ENCODE measurements at regions not wholly inside any gene's neighbourhood (a gene's known extent, or its start where the extent isn't known, plus 50 kb on each side); places are given as distances from the start of the nearest gene placed in this dataset.

- Histone ChIP-seq H3K14ac (ENCODE audit: insufficient read length) (no peak overlapping the region), H2BK20ac (ENCODE audit: low read length) (no peak overlapping the region)
- no peak for FAIRE-seq
- TF ChIP-seq BRCA1 (IDR thresholded peaks at IDR 0.05; ENCODE audit: low read depth, low read length) (no peak), MAFK (IDR thresholded peaks at IDR 0.05; ENCODE audit: low read depth, low read length) (no peak), SP2 (IDR thresholded peaks at IDR 0.05; ENCODE audit: low read length) (no peak), ATF3 (IDR thresholded peaks at IDR 0.05; ENCODE audit: insufficient read depth, low read depth, low read length) (no peak), EZH2 (IDR thresholded peaks at IDR 0.05; ENCODE audit: low read depth, low read length, severe bottlenecking) (no peak), CBX8 (IDR thresholded peaks at IDR 0.05; ENCODE audit: borderline replicate concordance, low read depth, low read length) (no peak), E2F6 (IDR thresholded peaks at IDR 0.05) (no peak), YY1 (IDR thresholded peaks at IDR 0.05; ENCODE audit: low read depth, low read length) (no peak), TEAD4 (IDR thresholded peaks at IDR 0.05; ENCODE audit: low read depth, low read length) (no peak), EP300 (IDR thresholded peaks at IDR 0.05; ENCODE audit: borderline replicate concordance in 1 of 2, low read depth in 2 of 2, low read length in 2 of 2) (no peak), SIX5 (IDR thresholded peaks at IDR 0.05; ENCODE audit: low read depth, low read length) (no peak), JUND (IDR thresholded peaks at IDR 0.05; ENCODE audit: low read length) (no peak), BCL11A (IDR thresholded peaks at IDR 0.05; ENCODE audit: low read depth in 2 of 2, low read length in 2 of 2) (no peak), ASH2L (IDR thresholded peaks at IDR 0.05; ENCODE audit: low read length) (no peak), SUZ12 (IDR thresholded peaks at IDR 0.05; ENCODE audit: low read length) (no peak), SIRT6 (IDR thresholded peaks at IDR 0.05; ENCODE audit: low read length) (no peak)
Observed at GRCh38 chr5:8647111-8647510, 778.2 kb downstream of the MTRR start.

More at GRCh38 chr5:8647111-8647510, 778.2 kb downstream of the MTRR start:
- H3K4me3 ChIP-seq (ENCODE audit: extremely low read depth in 1 of 4, insufficient read depth in 2 of 4, low read depth in 3 of 4, low read length in 4 of 4): no peak overlapping the region
- H3K56ac ChIP-seq (replicated peaks; ENCODE audit: insufficient read length, low read depth, low read length): no peak overlapping the region
- H4K5ac ChIP-seq (ENCODE audit: insufficient read length, low read depth, low read length): no peak overlapping the region
- no peak for DNase-seq (ENCODE audit: low read depth in 1 of 2, low spot score in 2 of 2)
- H2AFZ ChIP-seq (ENCODE audit: low read length): no peak overlapping the region
- no peak overlapping the region for H3K9ac ChIP-seq (replicated peaks in 1 of 4; ENCODE audit: extremely low read depth in 1 of 4, low read depth in 3 of 4, low read length in 3 of 4)
- no peaks in the 10 kb centered on the region; the same call in 1 of the 2 replicates for H3K23me2 ChIP-seq (ENCODE audit: low read depth, low read length)
- no peak overlapping the region for H4K91ac ChIP-seq (replicated peaks; ENCODE audit: insufficient read length, low read length)
- no peak overlapping the region for H4K8ac ChIP-seq (ENCODE audit: extremely low read depth, insufficient read depth, low read length)
- H3K4me1 ChIP-seq (replicated peaks in 1 of 4; ENCODE audit: control insufficient read depth in 3 of 4, insufficient read depth in 4 of 4, low read length in 3 of 4): no peaks in the 10 kb centered on the region
- no peak overlapping the region for H2BK5ac ChIP-seq (ENCODE audit: low read depth, low read length)
- H3K18ac ChIP-seq (ENCODE audit: extremely low read depth, low read length): no peak overlapping the region
- H2AK5ac ChIP-seq (ENCODE audit: low read depth, low read length): no peak overlapping the region
- H3K9me3 ChIP-seq (ENCODE audit: insufficient read depth in 2 of 2, low read depth in 1 of 2, low read length in 1 of 2): no peaks in the 10 kb centered on the region
- no peak overlapping the region for H2BK120ac ChIP-seq (replicated peaks; ENCODE audit: low read depth, low read length)
- ChIA-PET POLR2A (ENCODE audit: partially characterized antibody) (no interaction called here), CTCF (ENCODE audit: partially characterized antibody) (interaction anchor here (0.7 kb wide), 1 partner anchor 235 kb away, joined by 4 read pairs; no protein-coding TSS in a partner anchor)
- no peak overlapping the region for H3K4me2 ChIP-seq (ENCODE audit: insufficient read depth in 1 of 2, low read depth in 2 of 2, low read length in 2 of 2)
- H2BK15ac ChIP-seq (ENCODE audit: low read length): no peak overlapping the region
- no peak overlapping the region for H3K23ac ChIP-seq (ENCODE audit: insufficient read length)
- no peaks in the 10 kb centered on the region for H4K20me1 ChIP-seq (replicated peaks in 1 of 2; ENCODE audit: control insufficient read depth in 1 of 2, insufficient read depth in 2 of 2, low read length in 2 of 2)
- no peak overlapping the region for H2BK12ac ChIP-seq (ENCODE audit: low read depth, low read length)
- H3K79me2 ChIP-seq (ENCODE audit: control insufficient read depth in 1 of 2, insufficient read depth in 2 of 2, low read length in 2 of 2): no peaks in the 10 kb centered on the region
- no peaks in the 10 kb centered on the region for H3K36me3 ChIP-seq (ENCODE audit: control insufficient read depth in 2 of 4, insufficient read depth in 4 of 4, low read length in 3 of 4)
- H3K4ac ChIP-seq (replicated peaks; ENCODE audit: insufficient read length, low read depth, low read length): no peak overlapping the region
- H3K27me3 ChIP-seq (replicated peaks in 1 of 4; ENCODE audit: control insufficient read depth in 3 of 4, extremely low read depth in 1 of 4, insufficient read depth in 3 of 4, low read length in 3 of 4): no peaks in the 10 kb centered on the region
- H3K27ac ChIP-seq (ENCODE audit: low read depth, low read length): no peak overlapping the region
- H3K79me1 ChIP-seq (ENCODE audit: low read depth, low read length): no peaks in the 10 kb centered on the region

Measured in H1 (cell line).